ENCODE measurements at regions not wholly inside any gene's neighbourhood (a gene's known extent, or its start where the extent isn't known, plus 50 kb on each side); places are given as distances from the start of the nearest gene placed in this dataset.

DNA sequence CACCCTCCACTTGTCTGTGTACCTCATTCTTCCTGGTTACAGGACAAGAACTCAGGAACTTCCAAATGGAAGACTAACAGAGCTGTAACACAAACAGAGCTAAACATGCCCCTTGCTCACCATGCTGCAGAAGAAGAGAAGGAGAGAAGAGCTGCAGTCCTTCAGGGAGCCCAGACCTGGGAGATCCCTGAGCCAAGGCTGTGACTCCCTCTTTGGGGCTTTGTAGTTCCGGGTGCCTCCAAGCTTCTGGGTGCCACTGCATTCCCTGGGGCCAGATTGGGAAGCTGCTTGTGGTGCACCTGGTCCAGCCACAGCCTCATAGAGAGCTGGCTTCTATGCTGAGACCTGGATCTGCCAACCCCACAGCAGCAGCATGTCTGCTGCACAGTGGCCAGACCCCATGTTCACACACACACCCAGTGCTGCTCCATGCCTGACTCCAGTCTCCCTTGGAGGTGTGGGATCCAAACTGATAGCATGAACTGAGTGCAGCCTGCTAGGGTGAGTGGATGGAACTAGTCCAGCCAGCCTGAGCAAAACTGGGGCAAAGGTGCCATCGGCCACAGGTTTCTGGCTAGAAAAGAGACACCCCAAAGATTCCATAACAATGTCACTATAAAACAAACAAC lies 263.0 kb upstream of the NRIP1 start (continued):
- TF ChIP-seq, protein P1, sequence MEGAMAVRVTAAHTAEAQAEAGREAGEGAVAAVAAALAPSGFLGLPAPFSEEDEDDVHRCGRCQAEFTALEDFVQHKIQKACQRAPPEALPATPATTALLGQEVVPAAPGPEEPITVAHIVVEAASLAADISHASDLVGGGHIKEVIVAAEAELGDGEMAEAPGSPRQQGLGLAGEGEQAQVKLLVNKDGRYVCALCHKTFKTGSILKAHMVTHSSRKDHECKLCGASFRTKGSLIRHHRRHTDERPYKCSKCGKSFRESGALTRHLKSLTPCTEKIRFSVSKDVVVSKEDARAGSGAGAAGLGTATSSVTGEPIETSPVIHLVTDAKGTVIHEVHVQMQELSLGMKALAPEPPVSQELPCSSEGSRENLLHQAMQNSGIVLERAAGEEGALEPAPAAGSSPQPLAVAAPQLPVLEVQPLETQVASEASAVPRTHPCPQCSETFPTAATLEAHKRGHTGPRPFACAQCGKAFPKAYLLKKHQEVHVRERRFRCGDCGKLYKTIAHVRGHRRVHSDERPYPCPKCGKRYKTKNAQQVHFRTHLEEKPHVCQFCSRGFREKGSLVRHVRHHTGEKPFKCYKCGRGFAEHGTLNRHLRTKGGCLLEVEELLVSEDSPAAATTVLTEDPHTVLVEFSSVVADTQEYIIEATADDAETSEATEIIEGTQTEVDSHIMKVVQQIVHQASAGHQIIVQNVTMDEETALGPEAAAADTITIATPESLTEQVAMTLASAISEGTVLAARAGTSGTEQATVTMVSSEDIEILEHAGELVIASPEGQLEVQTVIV (IDR thresholded peaks at IDR 0.05; ENCODE audit: borderline replicate concordance, partially characterized antibody) = no peak
- TF ChIP-seq CREB1 (IDR thresholded peaks at IDR 0.05; ENCODE audit: low read depth) (no peak), NRF1 (conservative IDR thresholded peaks at IDR 0.05; ENCODE audit: low read depth, low read length) (no peak)
- TF ChIP-seq, protein P2, sequence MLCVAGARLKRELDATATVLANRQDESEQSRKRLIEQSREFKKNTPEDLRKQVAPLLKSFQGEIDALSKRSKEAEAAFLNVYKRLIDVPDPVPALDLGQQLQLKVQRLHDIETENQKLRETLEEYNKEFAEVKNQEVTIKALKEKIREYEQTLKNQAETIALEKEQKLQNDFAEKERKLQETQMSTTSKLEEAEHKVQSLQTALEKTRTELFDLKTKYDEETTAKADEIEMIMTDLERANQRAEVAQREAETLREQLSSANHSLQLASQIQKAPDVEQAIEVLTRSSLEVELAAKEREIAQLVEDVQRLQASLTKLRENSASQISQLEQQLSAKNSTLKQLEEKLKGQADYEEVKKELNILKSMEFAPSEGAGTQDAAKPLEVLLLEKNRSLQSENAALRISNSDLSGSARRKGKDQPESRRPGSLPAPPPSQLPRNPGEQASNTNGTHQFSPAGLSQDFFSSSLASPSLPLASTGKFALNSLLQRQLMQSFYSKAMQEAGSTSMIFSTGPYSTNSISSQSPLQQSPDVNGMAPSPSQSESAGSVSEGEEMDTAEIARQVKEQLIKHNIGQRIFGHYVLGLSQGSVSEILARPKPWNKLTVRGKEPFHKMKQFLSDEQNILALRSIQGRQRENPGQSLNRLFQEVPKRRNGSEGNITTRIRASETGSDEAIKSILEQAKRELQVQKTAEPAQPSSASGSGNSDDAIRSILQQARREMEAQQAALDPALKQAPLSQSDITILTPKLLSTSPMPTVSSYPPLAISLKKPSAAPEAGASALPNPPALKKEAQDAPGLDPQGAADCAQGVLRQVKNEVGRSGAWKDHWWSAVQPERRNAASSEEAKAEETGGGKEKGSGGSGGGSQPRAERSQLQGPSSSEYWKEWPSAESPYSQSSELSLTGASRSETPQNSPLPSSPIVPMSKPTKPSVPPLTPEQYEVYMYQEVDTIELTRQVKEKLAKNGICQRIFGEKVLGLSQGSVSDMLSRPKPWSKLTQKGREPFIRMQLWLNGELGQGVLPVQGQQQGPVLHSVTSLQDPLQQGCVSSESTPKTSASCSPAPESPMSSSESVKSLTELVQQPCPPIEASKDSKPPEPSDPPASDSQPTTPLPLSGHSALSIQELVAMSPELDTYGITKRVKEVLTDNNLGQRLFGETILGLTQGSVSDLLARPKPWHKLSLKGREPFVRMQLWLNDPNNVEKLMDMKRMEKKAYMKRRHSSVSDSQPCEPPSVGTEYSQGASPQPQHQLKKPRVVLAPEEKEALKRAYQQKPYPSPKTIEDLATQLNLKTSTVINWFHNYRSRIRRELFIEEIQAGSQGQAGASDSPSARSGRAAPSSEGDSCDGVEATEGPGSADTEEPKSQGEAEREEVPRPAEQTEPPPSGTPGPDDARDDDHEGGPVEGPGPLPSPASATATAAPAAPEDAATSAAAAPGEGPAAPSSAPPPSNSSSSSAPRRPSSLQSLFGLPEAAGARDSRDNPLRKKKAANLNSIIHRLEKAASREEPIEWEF (IDR thresholded peaks at IDR 0.05; ENCODE audit: insufficient replicate concordance, low read depth, low read length) = no peak
